ENCODE measurements at regions not wholly inside any gene's neighbourhood (a gene's known extent, or its start where the extent isn't known, plus 50 kb on each side); places are given as distances from the start of the nearest gene placed in this dataset.

- no TSS peak for BruUV-seq (replicated peaks)
- CTCF ChIA-PET (ENCODE audit: unreplicated experiment) = no interaction called here
- H3K9me3 ChIP-seq (ENCODE audit: low read length) = no peaks in the 10 kb centered on the region
- POLR2A ChIA-PET = interaction anchor here (0.5 to 0.7 kb wide), 2 partner anchors 18 to 596 kb away, joined by 4 read pairs; no protein-coding TSS in a partner anchor
- H3K27ac ChIP-seq (ENCODE audit: low read depth, low read length, poor library complexity, severe bottlenecking) = no peak overlapping the region
- no peaks in the 10 kb centered on the region for H3K9me2 ChIP-seq (ENCODE audit: insufficient read depth, low read length)
- TF ChIP-seq EZH2phosphoT487 (IDR thresholded peaks at IDR 0.05; ENCODE audit: borderline replicate concordance, low read depth, low read length) (no peak), CTCF (conservative IDR thresholded peaks at IDR 0.05; ENCODE audit: low read length) (no peak)
- no peak overlapping the region for H3K4me2 ChIP-seq (ENCODE audit: low read length)
- no peak overlapping the region for H3K4me3 ChIP-seq (ENCODE audit: low read depth, low read length, poor library complexity, severe bottlenecking)
- DNase-seq (ENCODE audit: low spot score) = no peak
- intact Hi-C loops (cut with micrococcal nuclease; ENCODE audit: unreplicated experiment) = loop anchor here (5.0 kb wide), 1 partner anchor 117 kb away; no protein-coding TSS in a partner anchor
- no peak overlapping the region for H2AFZ ChIP-seq (ENCODE audit: low read length)
- H3K4me1 ChIP-seq (ENCODE audit: insufficient read depth, low read length, poor library complexity, severe bottlenecking) = no peaks in the 10 kb centered on the region
- H4K20me1 ChIP-seq (ENCODE audit: insufficient read depth, low read length) = no peaks in the 10 kb centered on the region
- H3K36me3 ChIP-seq (ENCODE audit: insufficient read depth, low read length) = no peaks in the 10 kb centered on the region
- H3K79me2 ChIP-seq (ENCODE audit: insufficient read depth, low read depth, low read length) = no peaks in the 10 kb centered on the region
Observed at GRCh38 chr3:170695486-170696064, 109.7 kb upstream of the SLC7A14 start.

GRCh38 chr3:170692720-170693119 lies 106.8 kb upstream of the SLC7A14 start:
- Histone ChIP-seq H4K20me1 (ENCODE audit: insufficient read depth, low read length) (no peaks in the 10 kb centered on the region; the same call in 1 of the 2 replicates), H3K9me3 (ENCODE audit: low read length) (no peaks in the 10 kb centered on the region), H2AFZ (ENCODE audit: low read length) (no peak overlapping the region), H3K9me2 (ENCODE audit: insufficient read depth, low read length) (no peaks in the 10 kb centered on the region), H3K79me2 (ENCODE audit: insufficient read depth, low read depth, low read length) (no peaks in the 10 kb centered on the region), H3K36me3 (ENCODE audit: insufficient read depth, low read length) (no peaks in the 10 kb centered on the region), H3K4me1 (ENCODE audit: insufficient read depth, low read length, poor library complexity, severe bottlenecking) (no peaks in the 10 kb centered on the region), H3K4me2 (ENCODE audit: low read length) (no peak overlapping the region), H3K27ac (ENCODE audit: low read depth, low read length, poor library complexity, severe bottlenecking) (no peak overlapping the region), H3K4me3 (ENCODE audit: low read depth, low read length, poor library complexity, severe bottlenecking) (no peak overlapping the region)
- ChIA-PET CTCF (ENCODE audit: unreplicated experiment) (no interaction called here), POLR2A (no interaction called here)
- BruUV-seq (replicated peaks) = no TSS peak
- TF ChIP-seq CTCF (conservative IDR thresholded peaks at IDR 0.05; ENCODE audit: low read length) = no peak
- no peak for TF ChIP-seq EZH2phosphoT487 (IDR thresholded peaks at IDR 0.05; ENCODE audit: borderline replicate concordance, low read depth, low read length)
- intact Hi-C loops (cut with micrococcal nuclease; ENCODE audit: unreplicated experiment) = loop anchor here (5.0 kb wide), 2 partner anchors 60 to 380 kb away; no protein-coding TSS in a partner anchor
- no peak for DNase-seq (ENCODE audit: low spot score)

GRCh38 chr3:170690661-170690981 lies 104.7 kb upstream of the SLC7A14 start:
- no peak for DNase-seq (ENCODE audit: low spot score)
- POLR2A ChIA-PET = no interaction called here
- Histone ChIP-seq H3K9me2 (ENCODE audit: insufficient read depth, low read length) (no peaks in the 10 kb centered on the region), H4K20me1 (ENCODE audit: insufficient read depth, low read length) (no peaks in the 10 kb centered on the region; the same call in 1 of the 2 replicates), H3K27ac (ENCODE audit: low read depth, low read length, poor library complexity, severe bottlenecking) (no peak overlapping the region), H2AFZ (ENCODE audit: low read length) (no peak overlapping the region), H3K36me3 (ENCODE audit: insufficient read depth, low read length) (no peaks in the 10 kb centered on the region), H3K79me2 (ENCODE audit: insufficient read depth, low read depth, low read length) (no peaks in the 10 kb centered on the region), H3K4me2 (ENCODE audit: low read length) (no peak overlapping the region), H3K4me3 (ENCODE audit: low read depth, low read length, poor library complexity, severe bottlenecking) (no peak overlapping the region), H3K4me1 (ENCODE audit: insufficient read depth, low read length, poor library complexity, severe bottlenecking) (no peaks in the 10 kb centered on the region), H3K9me3 (ENCODE audit: low read length) (no peaks in the 10 kb centered on the region)
- CTCF ChIA-PET (ENCODE audit: unreplicated experiment) = interaction anchor here (0.8 kb wide), 1 partner anchor 277 kb away, joined by 4 read pairs; no protein-coding TSS in a partner anchor
- TF ChIP-seq CTCF (conservative IDR thresholded peaks at IDR 0.05; ENCODE audit: low read length) (no peak; the same call in 1 of the 2 replicates), EZH2phosphoT487 (IDR thresholded peaks at IDR 0.05; ENCODE audit: borderline replicate concordance, low read depth, low read length) (no peak)
- intact Hi-C loops (cut with micrococcal nuclease; ENCODE audit: unreplicated experiment) = loop anchor here (1.0 to 5.0 kb wide), 3 partner anchors 58 to 378 kb away; no protein-coding TSS in a partner anchor
- BruUV-seq (replicated peaks) = no TSS peak

All from OCI-LY7 (cell line).